GM19452 (cell line): ENCODE measurements at regions not wholly inside any gene's neighbourhood (a gene's known extent, or its start where the extent isn't known, plus 50 kb on each side); places are given as distances from the start of the nearest gene placed in this dataset.
A peak's percentile ranks its signal among the peaks of the same experiment; 100 is the strongest.
"Not testable (repeated sequence)": the region's sequence is repeated elsewhere in the genome, so short reads cannot be mapped to it uniquely, and the experiment has no call there.

Source experiments
- ATAC-seq: cut with Tn5 transposase; IDR thresholded peaks from one replicate; pipeline ENCODE4 v1.9.1; 2021; ENCODE audit not compliant: unreplicated experiment

DNA sequence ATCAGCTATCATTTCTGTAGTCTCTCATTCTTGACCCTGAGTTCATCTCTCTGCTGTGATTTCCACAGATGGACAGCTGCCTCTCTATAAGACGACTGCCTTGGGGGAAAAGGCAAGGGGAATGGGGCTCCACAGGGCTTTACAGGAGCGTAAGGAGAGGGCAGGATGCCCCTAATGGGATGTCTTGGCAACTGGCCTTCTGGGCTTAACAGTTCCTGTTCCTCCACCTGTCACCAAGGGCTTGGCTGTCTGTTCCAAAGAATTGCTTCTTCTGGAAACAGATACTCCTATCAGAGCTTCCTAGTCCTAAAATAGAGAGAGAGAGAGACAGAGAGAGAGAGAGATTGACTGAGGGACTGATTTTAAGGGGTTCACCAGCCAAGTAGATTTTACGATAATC is 181.9 kb downstream of the TMEM200A start:
- no peak for ATAC-seq

GRCh38 chr6:130557481-130558112 is 191.8 kb downstream of the TMEM200A start:
- ATAC-seq: no peak

- no peak for ATAC-seq
Observed at GRCh38 chr6:130558131-130558530, 192.3 kb downstream of the TMEM200A start.

DNA sequence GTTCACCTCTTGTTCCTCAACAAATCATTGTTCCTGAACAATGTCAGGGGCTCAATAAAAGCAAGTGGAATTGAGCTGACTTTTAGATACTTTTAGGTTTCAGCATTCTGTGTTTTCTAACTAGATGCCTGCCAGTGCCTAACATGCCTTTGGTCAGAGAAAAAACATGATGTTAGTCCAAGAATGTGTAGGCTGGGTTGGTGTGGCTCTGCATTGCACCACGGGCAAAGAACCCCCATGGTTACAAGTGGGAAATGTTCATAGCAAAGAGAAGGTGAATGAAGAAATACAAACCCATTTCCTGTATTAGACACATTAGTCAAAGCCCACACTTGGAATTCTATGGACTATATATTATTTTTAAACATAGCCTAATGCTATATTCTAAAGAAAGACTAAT is 193.3 kb downstream of the TMEM200A start:
- no peak for ATAC-seq

- no peak for ATAC-seq
Observed at GRCh38 chr6:130560231-130560630, 194.4 kb downstream of the TMEM200A start.

DNA sequence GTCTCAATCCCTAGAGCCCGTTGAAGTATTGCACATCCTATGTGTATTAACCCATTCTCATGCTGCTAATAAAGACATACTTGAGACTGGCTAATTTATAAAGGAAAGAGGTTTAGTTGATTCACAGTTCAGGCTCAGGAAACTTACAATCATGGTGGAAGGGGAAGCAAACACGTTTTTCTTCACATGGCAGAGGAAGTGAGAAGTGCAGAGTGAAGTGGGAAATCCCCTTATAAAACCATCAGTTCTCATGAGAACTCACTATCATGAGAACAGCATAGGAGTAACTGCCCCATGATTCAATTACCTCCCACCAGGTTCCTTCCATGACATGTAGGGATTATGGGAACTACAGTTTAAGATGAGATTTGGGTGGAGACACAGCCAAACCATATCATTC is 195.3 kb downstream of the TMEM200A start:
- ATAC-seq: not testable (repeated sequence)

DNA sequence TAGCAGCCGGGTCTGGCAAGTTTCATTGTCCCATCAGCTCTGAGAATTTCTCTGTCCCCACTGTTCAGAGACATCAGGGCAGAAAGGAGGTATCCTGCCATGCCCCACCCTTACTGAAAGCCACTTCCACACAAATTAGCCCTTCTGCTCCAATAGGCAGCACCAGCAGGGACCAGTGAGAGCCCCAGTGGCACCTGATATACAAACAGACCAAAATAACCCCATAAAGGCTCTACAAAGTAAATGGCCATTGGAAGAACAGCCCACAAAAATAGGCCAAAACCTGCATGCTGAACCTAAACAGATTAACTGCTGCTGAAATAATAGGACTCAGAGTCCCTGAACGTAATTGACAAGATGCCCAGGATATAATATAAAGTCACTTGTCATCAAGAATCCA is 199.9 kb downstream of the TMEM200A start:
- no peak for ATAC-seq

DNA sequence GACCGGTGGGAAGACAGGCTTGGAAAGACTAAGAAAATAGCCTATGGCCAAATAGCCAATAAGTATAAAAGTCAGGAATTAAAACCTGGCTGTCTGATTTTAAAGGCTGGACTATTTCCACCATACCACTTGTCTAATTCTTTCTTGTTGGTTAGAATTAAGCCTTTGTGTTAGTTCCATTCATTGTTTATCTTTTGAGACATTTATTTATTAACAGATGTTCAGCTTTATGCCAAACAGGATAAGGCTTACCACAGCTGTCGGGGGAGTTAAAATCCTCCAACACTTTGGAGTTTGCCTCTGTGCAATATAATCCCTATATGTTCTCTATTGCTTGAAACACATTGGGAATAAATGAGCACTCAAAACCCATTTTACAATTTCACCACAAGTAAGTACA is 208.3 kb downstream of the TMEM200A start:
- no peak for ATAC-seq

DNA sequence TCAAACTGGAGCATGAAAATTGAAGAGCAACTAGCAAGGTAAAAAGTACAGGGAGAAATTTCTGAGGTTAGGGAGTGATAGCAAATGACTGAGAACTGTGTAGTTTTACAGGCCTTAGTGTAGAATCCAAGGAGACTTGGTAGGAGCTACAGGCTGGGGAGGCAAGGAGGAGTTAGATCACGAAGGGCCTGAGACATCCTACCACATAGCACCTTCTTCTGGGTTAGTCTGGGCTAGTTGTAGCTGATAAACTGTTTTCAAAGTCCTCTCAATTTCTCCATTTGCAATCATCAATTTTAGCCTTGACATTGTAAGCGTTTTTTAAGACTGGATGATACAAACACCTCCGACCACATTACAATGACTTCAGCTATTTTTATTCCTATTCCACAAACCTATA is 209.7 kb downstream of the TMEM200A start:
- no peak for ATAC-seq

- ATAC-seq: peak; percentile 100
Observed at GRCh38 chr6:130575971-130576370, 210.2 kb downstream of the TMEM200A start.

DNA sequence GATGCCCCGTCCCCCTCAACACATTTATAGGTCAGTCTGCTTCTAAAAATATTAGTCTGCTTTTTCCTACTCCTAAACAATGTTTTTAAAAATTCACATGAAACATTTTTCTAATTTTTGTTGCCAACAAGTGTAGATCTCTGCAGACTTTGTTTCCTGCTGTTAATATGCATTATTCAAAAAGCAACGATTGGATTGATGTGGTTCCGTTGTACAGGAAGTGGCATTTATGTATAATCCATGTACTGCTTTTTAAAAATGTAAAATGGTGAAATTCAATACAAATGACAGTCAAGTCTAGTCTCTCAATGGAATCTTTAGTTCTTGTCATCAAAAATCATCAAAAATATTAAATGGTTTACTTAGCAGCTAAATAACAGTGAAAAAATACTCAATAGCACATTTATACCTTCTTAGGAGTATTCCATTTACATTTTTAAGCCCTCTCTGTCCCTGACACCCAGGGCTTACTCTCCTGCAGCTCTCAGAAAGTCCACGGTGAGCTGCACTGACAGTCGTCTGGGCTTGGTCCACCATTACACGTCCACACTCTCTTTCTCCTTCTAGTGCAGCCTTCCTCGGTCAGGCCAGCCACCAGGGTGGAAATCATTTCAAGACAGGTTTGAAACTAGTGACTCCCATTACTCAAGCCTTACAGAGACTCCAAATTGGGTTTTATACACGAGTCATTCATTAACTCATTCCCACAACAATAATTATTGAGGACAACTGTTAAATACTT is 211.5 kb downstream of the TMEM200A start:
- no peak for ATAC-seq

GRCh38 chr6:130578713-130579112 is 212.9 kb downstream of the TMEM200A start:
- ATAC-seq: no peak

DNA sequence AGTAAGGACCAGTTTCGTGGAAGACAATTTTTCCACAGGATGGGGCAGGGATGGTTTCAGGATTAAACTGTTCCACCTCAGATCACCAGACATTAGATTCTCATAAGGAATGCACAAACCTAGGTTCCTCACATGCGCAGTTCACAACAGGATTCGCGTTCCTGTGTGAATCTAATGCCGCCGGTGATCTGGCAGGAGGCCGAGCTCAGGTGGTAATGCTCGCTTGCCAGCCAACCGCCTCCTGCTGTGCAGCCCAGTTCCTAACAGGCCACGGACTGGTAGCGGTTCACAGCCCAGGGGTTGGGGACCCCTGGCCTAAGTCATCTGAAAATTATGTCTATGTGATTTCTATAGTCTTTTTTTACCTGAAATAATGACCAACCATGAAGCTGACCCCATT is 217.5 kb downstream of the TMEM200A start:
- no peak for ATAC-seq

DNA sequence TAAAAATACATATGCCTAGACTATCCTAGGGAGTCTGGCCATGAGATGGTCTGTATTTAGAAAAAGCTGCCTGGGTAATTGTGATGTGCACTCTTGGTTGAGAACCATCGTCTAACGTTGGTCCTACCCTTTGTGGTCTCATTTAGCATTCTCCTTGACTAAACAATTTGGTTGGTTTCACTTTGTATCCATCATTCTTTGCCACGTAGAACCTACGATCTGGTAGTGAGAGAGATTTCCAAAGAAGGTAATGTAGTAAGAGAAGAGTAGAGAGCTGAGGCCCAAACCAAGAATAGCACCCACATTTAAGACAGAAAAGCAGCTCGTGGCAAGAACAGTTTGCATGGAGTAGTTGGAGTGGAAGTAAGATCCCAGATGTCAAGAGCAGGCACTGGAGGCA is 219.8 kb downstream of the TMEM200A start:
- no peak for ATAC-seq

DNA sequence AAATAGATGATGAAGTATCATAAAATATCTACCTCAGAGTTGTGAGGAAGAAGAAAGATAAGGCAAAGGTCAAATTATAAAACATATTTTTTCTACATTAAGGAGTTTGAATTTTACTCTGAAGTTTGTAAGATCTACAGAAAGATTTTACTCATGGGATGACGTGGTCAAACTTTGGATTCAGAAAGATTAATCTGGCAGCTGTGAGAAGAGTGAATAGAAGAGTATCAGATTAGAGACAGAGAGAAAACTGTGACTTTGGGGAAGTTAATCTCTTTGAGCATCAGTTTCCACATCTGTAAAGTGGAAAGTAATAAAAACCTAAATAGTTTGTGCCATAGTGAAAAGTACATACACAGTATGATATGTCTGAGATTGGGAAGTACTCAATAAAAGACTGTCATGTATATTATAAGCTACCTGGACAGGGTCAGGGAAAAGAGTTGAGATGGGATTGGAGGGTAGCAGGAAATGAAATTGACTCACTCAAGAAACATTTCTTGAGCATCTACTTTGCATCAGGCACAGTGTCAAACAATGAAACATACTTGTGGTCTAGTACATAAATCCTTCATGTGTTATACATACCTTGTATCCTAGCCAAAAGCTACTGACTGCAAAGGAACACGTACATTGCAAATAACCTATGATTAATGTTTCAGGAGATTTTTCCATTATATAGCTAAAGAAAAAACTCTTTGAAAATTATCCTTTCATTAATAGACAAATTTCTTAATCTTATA is 222.1 kb downstream of the TMEM200A start:
- no peak for ATAC-seq

GRCh38 chr6:130593200-130593599 is 227.4 kb downstream of the TMEM200A start:
- no peak for ATAC-seq

GRCh38 chr6:130593948-130594347 is 228.1 kb downstream of the TMEM200A start:
- ATAC-seq: no peak

GRCh38 chr6:130598021-130598989 is 228.9 kb upstream of the SMLR1 start:
- ATAC-seq: no peak

- no peak for ATAC-seq
Observed at GRCh38 chr6:130600880-130601341, 226.3 kb upstream of the SMLR1 start.

DNA sequence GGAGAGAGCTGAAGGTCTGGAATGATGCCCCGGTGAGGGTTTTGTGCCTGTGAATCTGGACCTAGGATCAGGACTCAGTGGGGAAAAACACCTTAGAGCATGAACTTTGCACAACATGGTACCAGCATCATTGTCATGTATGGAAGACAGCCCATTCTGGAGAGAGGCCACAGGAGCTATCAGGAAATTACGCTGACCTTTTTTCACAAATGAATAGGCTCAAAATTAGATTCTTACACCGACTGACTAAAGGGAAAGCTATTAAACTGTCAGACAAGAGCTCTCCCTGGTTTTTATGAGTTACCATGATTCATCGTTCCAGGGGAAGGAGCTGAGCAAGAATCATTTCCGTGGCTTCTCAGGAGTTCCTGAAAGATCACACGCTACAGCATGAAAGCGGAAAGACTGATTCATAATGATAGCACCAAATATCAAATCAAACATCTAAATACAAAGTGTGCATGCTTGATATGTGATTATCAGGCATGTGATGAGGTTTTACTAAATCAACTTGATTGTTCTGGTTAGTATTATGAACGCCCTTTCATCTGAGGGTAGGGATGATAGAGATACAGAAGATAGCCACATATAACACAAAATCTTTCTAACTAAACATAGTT is 224.9 kb upstream of the SMLR1 start:
- ATAC-seq: no peak
